ENCODE measurements at regions not wholly inside any gene's neighbourhood (a gene's known extent, or its start where the extent isn't known, plus 50 kb on each side); places are given as distances from the start of the nearest gene placed in this dataset.

- no peak overlapping the region for H3K4me3 ChIP-seq (ENCODE audit: low read depth, low read length)
- DNase-seq (ENCODE audit: low read depth), result no peak
- TF ChIP-seq, protein P1, sequence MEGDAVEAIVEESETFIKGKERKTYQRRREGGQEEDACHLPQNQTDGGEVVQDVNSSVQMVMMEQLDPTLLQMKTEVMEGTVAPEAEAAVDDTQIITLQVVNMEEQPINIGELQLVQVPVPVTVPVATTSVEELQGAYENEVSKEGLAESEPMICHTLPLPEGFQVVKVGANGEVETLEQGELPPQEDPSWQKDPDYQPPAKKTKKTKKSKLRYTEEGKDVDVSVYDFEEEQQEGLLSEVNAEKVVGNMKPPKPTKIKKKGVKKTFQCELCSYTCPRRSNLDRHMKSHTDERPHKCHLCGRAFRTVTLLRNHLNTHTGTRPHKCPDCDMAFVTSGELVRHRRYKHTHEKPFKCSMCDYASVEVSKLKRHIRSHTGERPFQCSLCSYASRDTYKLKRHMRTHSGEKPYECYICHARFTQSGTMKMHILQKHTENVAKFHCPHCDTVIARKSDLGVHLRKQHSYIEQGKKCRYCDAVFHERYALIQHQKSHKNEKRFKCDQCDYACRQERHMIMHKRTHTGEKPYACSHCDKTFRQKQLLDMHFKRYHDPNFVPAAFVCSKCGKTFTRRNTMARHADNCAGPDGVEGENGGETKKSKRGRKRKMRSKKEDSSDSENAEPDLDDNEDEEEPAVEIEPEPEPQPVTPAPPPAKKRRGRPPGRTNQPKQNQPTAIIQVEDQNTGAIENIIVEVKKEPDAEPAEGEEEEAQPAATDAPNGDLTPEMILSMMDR (conservative IDR thresholded peaks at IDR 0.05; ENCODE audit: low read depth, low read length), result no peak
Observed at GRCh38 chr18:6486313-6486712, 71.6 kb upstream of the L3MBTL4 start.

DNA sequence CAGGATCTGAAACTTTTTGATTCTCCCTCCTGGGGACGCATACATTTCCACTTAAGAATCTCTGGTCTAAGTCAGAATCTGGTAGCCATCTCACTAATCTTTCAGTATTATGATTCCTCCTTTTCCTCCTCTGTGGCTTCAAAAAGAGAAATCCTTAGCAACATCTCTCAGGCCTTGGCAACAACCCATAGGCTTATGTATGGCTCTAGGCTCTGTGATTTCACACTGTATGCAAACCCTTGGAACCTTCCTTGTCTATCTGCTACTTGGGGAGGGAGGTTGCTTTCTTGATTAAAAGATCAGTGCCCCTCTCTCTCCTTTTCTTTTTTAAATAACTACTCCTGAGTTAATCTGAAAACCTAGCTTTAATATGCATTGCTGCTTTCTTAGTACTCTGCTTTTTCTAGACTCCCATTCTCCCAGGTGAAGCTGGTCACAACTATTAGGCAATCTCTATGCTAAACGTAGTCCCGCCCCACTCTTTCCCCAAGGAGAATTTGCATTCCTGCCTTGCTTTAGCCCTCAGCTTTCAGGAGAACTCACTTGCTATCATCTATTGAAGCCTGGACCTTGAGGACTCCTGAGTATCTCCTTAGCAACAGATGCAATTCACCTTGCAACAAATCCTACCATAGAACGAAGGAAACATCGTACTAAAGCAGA lies 72.2 kb upstream of the L3MBTL4 start:
- no peak overlapping the region for H3K4me3 ChIP-seq (ENCODE audit: low read depth, low read length)
- no peak for DNase-seq (ENCODE audit: low read depth)
- TF ChIP-seq, protein P1 (conservative IDR thresholded peaks at IDR 0.05; ENCODE audit: low read depth, low read length), result no peak

DNA sequence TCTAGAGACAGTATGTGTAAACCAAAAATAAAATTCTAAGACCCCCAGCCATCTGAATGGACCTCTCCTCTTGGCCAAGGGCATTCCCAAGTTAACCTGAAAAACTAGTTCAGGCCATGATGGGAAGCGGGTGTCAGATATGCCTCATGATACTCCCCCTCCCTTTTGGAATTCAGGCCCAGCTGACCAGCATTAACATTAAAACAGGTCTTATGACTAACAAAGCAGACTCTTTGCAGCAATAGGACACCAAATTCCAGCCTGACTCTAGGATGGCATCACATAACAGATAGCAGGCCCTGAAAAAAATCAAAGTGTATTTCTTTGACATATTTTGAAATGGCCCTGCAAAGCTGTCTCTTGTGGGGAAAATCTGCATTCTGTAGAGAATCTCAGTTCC lies 73.3 kb upstream of the L3MBTL4 start:
- no peak for DNase-seq (ENCODE audit: low read depth)
- H3K4me3 ChIP-seq (ENCODE audit: low read depth, low read length), result no peak overlapping the region
- TF ChIP-seq, protein P1 (conservative IDR thresholded peaks at IDR 0.05; ENCODE audit: low read depth, low read length), result no peak

DNA sequence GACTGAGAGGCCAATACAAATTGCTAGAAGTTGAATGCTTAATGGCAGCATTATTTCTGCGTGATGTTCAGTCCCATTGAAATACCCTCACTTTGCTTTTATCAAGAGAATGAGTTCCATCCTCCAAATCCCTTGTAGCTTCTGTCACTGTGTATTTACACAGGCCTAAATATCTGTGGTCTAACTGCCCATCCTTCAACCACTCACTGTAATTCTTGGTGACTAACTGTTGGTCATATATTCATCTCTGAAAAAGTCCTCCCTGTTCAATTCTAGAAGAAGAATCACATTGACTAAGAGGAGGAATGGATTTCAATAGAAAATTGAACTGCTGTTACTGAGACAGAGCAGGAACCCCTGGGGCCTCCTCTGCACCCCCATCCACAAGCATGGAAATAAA lies 74.2 kb upstream of the L3MBTL4 start:
- no peak for DNase-seq (ENCODE audit: low read depth)
- H3K4me3 ChIP-seq (ENCODE audit: low read depth, low read length), result no peak overlapping the region
- TF ChIP-seq, protein P1 (conservative IDR thresholded peaks at IDR 0.05; ENCODE audit: low read depth, low read length), result no peak

GRCh38 chr18:6489977-6490376 lies 75.3 kb upstream of the L3MBTL4 start:
- TF ChIP-seq, protein P1 (conservative IDR thresholded peaks at IDR 0.05; ENCODE audit: low read depth, low read length), result no peak
- no peak for DNase-seq (ENCODE audit: low read depth)
- no peak overlapping the region for H3K4me3 ChIP-seq (ENCODE audit: low read depth, low read length)

DNA sequence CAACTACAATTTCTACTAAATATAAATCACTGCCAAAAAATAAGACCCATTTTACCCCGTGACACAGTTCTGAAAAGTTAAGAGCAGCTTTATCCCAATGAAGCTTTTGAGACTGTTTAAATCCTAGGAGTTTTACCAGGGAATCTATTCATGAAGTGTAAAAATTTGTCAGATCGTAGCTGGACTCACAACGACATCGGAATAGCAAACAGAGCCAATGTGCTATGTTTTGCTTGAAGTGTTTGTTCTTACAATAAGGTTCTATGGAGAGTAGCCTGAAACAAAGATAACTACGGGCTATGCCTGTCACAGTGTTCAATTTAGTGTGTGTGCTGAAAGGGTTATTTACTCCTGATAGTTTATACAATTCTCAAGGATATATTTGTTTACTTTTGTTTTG lies 78.5 kb upstream of the L3MBTL4 start:
- TF ChIP-seq, protein P1 (conservative IDR thresholded peaks at IDR 0.05; ENCODE audit: low read depth, low read length), result no peak
- H3K4me3 ChIP-seq (ENCODE audit: low read depth, low read length), result no peak overlapping the region
- DNase-seq (ENCODE audit: low read depth), result no peak

DNA sequence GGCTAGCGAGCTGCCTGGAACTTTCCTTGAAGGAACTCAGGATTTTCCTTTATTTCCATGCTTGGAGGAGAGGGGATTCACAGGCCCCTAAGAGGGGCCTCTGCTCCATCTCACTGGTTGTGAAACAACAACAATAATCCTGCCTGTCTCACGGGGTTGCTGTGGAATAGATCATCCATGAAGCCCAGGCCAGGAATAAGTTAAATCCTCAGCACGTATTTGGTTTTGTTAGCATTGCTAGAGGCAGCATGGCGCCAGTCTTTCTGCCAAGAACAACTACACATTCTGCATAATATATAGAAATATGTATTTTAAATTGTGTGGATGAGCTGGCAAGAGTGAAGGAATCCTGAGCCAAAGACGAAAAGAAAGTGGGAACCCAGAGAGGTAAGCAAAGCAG lies 80.8 kb upstream of the L3MBTL4 start:
- no peak for DNase-seq (ENCODE audit: low read depth)
- H3K4me3 ChIP-seq (ENCODE audit: low read depth, low read length), result no peak overlapping the region
- TF ChIP-seq, protein P1 (conservative IDR thresholded peaks at IDR 0.05; ENCODE audit: low read depth, low read length), result no peak
